ENCODE measurements at regions not wholly inside any gene's neighbourhood (a gene's known extent, or its start where the extent isn't known, plus 50 kb on each side); places are given as distances from the start of the nearest gene placed in this dataset.

DNA sequence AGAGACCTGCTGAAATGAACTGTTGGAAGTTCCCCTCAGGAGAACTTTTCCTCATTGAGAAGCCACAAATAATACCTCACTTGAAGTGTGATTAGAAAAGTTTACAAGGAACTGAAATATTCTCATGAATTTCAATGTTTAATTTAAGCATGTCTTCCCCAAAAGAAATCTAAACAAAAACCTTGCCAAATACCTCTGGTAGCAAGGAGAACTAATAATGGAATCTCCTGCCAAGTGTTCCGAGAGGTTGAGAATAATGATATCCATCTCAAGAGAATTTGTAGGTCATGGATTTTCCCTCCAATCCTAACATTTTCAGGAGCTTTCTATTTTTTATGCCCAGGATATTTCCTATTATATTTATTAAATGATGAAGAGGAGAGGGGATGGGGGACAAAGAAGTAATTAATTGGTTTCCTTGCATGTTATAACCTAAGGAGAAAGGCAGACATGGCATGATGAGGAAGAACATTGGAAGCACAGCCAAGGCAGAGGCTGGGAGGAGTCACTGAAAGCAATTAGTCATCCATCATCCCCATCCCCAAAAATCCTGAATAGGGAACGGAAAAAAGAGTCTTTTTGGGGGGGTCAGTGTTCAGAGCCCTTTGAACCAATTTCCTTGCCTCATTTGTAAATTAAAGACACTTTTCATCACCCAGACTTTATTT lies 93.6 kb upstream of the IL6 start:
- Histone ChIP-seq H3K9ac (no peak overlapping the region), H3K4me3 (ENCODE audit: low read depth, low read length) (no peak overlapping the region), H3K27me3 (ENCODE audit: control insufficient read depth, insufficient read depth, low read length) (no peaks in the 10 kb centered on the region), H3K4me2 (ENCODE audit: low read length) (no peak overlapping the region), H3K79me2 (no peaks in the 10 kb centered on the region), H3K4me1 (no peaks in the 10 kb centered on the region), H3K36me3 (ENCODE audit: control insufficient read depth, insufficient read depth, low read length) (no peaks in the 10 kb centered on the region), H2AFZ (no peak overlapping the region), H3K9me3 (ENCODE audit: control insufficient read depth, low read length) (no peaks in the 10 kb centered on the region), H3K27ac (no peak overlapping the region)
- TF ChIP-seq, protein P1, sequence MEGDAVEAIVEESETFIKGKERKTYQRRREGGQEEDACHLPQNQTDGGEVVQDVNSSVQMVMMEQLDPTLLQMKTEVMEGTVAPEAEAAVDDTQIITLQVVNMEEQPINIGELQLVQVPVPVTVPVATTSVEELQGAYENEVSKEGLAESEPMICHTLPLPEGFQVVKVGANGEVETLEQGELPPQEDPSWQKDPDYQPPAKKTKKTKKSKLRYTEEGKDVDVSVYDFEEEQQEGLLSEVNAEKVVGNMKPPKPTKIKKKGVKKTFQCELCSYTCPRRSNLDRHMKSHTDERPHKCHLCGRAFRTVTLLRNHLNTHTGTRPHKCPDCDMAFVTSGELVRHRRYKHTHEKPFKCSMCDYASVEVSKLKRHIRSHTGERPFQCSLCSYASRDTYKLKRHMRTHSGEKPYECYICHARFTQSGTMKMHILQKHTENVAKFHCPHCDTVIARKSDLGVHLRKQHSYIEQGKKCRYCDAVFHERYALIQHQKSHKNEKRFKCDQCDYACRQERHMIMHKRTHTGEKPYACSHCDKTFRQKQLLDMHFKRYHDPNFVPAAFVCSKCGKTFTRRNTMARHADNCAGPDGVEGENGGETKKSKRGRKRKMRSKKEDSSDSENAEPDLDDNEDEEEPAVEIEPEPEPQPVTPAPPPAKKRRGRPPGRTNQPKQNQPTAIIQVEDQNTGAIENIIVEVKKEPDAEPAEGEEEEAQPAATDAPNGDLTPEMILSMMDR (IDR thresholded peaks at IDR 0.05), result no peak

DNA sequence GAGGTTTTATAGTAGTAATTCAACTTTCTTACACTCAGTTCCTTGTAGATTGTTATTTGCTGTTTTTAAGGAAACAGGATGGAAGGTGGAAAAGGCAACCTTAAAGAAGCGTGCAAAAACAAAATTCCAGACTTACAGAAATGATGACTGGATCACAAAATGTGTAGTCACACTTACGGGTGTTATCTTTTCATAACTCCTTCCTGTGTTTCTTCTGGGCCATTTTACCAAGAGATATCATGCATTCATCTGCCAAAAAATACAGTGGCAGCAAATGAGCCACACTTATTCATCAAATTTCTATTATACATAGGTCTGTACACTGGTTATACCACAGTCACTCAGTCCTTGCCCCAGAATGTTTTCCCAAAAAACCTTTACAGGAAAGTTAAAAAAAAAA lies 94.3 kb upstream of the IL6 start:
- TF ChIP-seq, protein P1 (IDR thresholded peaks at IDR 0.05), result no peak
- no peaks in the 10 kb centered on the region for H3K79me2 ChIP-seq
- no peak overlapping the region for H3K4me2 ChIP-seq (ENCODE audit: low read length)
- H3K4me3 ChIP-seq (ENCODE audit: low read depth, low read length), result no peak overlapping the region
- H3K9me3 ChIP-seq (ENCODE audit: control insufficient read depth, low read length), result no peaks in the 10 kb centered on the region
- no peak overlapping the region for H3K9ac ChIP-seq
- no peaks in the 10 kb centered on the region for H3K36me3 ChIP-seq (ENCODE audit: control insufficient read depth, insufficient read depth, low read length)
- H3K27ac ChIP-seq, result no peak overlapping the region
- H3K4me1 ChIP-seq, result no peaks in the 10 kb centered on the region
- H2AFZ ChIP-seq, result no peak overlapping the region
- H3K27me3 ChIP-seq (ENCODE audit: control insufficient read depth, insufficient read depth, low read length), result no peaks in the 10 kb centered on the region

DNA sequence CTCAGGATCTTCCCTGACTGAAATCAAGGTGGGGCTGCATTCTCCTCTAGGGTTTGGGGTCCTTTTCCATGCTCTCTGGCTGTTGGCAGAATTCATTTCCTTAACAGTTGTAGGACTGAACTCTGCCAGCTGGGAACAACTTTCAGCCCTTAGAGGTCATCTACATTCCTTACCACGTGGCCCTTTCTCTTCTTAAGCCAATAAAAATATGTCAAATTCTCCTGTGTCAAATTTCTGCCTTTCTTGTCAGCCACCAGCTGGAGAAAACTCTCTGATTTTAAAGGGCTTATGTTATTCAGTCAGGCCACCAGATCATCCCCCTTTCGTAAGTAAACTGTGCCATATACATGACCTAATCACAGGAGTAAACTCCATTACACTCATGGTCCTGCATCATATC lies 95.3 kb upstream of the IL6 start:
- H3K36me3 ChIP-seq (ENCODE audit: control insufficient read depth, insufficient read depth, low read length), result no peaks in the 10 kb centered on the region
- no peak overlapping the region for H3K9ac ChIP-seq
- no peak overlapping the region for H2AFZ ChIP-seq
- H3K79me2 ChIP-seq, result no peaks in the 10 kb centered on the region
- TF ChIP-seq, protein P1 (IDR thresholded peaks at IDR 0.05), result no peak
- H3K4me2 ChIP-seq (ENCODE audit: low read length), result no peak overlapping the region
- H3K27me3 ChIP-seq (ENCODE audit: control insufficient read depth, insufficient read depth, low read length), result no peaks in the 10 kb centered on the region
- H3K4me3 ChIP-seq (ENCODE audit: low read depth, low read length), result no peak overlapping the region
- no peak overlapping the region for H3K27ac ChIP-seq
- H3K4me1 ChIP-seq, result no peaks in the 10 kb centered on the region
- no peaks in the 10 kb centered on the region for H3K9me3 ChIP-seq (ENCODE audit: control insufficient read depth, low read length)

DNA sequence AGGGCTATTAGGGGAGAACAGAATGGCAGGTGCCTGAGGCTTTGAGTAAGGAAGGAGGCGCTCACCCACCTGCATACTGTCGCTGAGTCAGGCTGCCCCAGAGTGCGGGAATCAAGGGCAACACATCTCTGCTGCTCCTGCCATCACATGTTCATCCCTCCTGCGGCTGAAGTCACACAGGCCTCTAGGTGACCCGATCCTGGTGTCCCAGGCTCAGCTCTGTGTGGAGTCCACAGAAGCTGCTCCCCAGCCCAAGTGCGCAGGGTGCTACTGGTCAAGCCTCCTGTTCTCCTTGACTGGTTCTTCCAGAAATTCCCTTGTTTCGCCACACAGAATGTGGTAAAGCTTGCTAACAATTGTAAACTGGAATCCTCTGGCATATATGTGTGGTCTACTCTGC lies 96.9 kb upstream of the IL6 start:
- TF ChIP-seq, protein P1 (IDR thresholded peaks at IDR 0.05), result no peak
- no peaks in the 10 kb centered on the region for H3K27me3 ChIP-seq (ENCODE audit: control insufficient read depth, insufficient read depth, low read length)
- no peaks in the 10 kb centered on the region for H3K79me2 ChIP-seq
- H3K27ac ChIP-seq, result no peak overlapping the region
- no peak overlapping the region for H3K4me2 ChIP-seq (ENCODE audit: low read length)
- H3K4me3 ChIP-seq (ENCODE audit: low read depth, low read length), result no peak overlapping the region
- H3K9ac ChIP-seq, result no peak overlapping the region
- H3K4me1 ChIP-seq, result no peaks in the 10 kb centered on the region
- H3K36me3 ChIP-seq (ENCODE audit: control insufficient read depth, insufficient read depth, low read length), result no peaks in the 10 kb centered on the region
- no peaks in the 10 kb centered on the region for H3K9me3 ChIP-seq (ENCODE audit: control insufficient read depth, low read length)
- H2AFZ ChIP-seq, result no peak overlapping the region

DNA sequence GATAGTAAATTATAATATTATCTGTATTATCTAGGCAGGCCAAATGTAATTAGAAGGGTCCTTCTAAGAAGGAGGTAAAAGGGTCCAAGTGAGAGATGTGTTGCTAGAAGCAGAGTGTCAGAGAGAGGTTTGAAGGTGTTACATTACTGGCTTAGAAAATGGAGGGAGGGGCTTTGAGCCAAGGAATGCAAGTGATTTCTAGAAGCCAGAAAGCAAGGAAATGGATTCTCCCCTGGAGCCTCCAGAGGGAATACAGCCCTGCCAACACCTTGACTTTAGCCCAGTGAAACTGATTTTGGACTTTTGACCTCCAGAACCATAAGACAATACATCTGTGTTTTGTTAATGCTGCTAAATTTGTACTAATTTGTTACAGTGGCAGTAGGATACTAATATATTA lies 97.9 kb upstream of the IL6 start:
- Histone ChIP-seq H2AFZ (no peak overlapping the region), H3K27ac (no peak overlapping the region), H3K27me3 (ENCODE audit: control insufficient read depth, insufficient read depth, low read length) (no peaks in the 10 kb centered on the region), H3K4me3 (ENCODE audit: low read depth, low read length) (no peak overlapping the region), H3K9ac (no peak overlapping the region), H3K9me3 (ENCODE audit: control insufficient read depth, low read length) (no peaks in the 10 kb centered on the region), H3K4me2 (ENCODE audit: low read length) (no peak overlapping the region), H3K79me2 (no peaks in the 10 kb centered on the region), H3K4me1 (no peaks in the 10 kb centered on the region), H3K36me3 (ENCODE audit: control insufficient read depth, insufficient read depth, low read length) (no peaks in the 10 kb centered on the region)
- TF ChIP-seq, protein P1 (IDR thresholded peaks at IDR 0.05), result no peak
